GM12872 (cell line): ENCODE measurements at regions not wholly inside any gene's neighbourhood (a gene's known extent, or its start where the extent isn't known, plus 50 kb on each side); places are given as distances from the start of the nearest gene placed in this dataset.

Experiments used
- TF ChIP-seq, protein P1 (sequence below): IDR thresholded peaks from 3 replicates; pipeline ENCODE4 v1.5.1; 2011; ENCODE audit warnings: low read depth, mild to moderate bottlenecking, low read length, moderate library complexity; ENCODE audit not compliant: insufficient read depth

DNA sequence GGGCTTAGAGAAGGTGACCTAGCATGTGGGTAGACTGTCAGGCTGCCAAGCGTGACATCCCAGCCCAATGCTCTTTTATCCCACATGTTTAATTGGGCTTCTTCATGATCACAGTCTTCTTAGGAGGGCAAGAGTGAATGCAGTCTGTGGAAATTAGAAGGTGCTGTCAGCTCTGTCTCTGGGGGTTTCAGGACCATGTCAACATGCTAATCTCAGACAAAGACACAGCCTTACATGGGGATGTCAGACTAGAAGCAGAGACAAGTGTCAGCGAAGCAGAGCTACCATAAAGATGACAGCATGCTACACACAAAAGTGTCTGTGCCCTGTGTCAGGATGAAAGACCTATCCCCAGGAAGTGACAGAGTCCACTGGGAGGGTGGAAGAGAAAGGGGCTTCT lies 120.1 kb upstream of the SLC25A36 start:
- TF ChIP-seq, protein P1, sequence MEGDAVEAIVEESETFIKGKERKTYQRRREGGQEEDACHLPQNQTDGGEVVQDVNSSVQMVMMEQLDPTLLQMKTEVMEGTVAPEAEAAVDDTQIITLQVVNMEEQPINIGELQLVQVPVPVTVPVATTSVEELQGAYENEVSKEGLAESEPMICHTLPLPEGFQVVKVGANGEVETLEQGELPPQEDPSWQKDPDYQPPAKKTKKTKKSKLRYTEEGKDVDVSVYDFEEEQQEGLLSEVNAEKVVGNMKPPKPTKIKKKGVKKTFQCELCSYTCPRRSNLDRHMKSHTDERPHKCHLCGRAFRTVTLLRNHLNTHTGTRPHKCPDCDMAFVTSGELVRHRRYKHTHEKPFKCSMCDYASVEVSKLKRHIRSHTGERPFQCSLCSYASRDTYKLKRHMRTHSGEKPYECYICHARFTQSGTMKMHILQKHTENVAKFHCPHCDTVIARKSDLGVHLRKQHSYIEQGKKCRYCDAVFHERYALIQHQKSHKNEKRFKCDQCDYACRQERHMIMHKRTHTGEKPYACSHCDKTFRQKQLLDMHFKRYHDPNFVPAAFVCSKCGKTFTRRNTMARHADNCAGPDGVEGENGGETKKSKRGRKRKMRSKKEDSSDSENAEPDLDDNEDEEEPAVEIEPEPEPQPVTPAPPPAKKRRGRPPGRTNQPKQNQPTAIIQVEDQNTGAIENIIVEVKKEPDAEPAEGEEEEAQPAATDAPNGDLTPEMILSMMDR, result no peak

DNA sequence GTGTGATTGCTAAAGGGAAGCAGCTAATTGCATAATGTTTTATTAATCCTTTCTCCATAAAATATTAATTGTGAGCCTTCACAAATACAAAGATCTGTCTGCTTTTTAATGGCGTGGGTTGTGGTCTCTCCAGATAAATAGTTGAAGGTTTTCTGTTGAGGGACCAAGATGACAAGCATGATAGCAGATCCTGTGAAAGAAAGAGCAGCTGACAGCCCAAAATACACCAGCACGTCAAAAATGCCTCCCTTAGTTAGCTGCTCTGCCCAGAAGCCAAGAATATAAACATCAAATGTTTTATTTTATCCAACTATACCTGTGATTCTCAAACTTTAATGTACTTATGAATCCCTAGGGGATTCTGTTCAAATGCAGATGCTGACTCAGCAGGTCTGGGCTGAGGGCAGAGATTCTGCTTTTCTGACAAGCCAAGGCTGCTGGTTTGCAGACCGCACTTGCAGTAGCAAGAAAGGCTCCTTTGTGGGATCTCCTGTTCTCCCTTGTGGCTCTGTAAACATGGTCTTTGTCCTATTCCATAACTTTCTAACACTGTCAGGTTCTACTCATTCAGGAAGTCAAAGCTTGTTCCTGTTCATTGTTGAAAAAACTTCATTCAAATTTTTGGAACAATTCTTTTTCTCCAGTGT lies 119.1 kb upstream of the SLC25A36 start:
- TF ChIP-seq, protein P1, result no peak

DNA sequence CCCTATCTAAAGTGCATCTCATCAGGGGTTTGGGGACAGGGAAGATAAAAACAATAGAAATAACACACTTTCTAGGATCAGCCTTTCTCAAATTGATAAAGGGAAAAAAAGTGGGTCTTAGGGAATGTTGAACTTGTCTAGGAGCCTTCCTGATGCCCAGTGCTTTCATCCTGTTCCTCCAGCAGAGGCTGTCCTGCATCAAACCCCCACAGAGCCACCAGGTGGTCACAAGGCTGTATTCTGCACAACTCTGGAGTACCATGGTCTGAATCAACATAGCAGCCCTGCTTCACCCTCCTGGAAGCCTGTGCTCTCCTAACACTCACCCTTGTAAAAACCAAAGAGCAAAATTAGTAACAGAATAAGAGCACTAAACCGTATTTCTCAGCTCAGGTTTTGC lies 118.5 kb upstream of the SLC25A36 start:
- TF ChIP-seq, protein P1, result no peak

DNA sequence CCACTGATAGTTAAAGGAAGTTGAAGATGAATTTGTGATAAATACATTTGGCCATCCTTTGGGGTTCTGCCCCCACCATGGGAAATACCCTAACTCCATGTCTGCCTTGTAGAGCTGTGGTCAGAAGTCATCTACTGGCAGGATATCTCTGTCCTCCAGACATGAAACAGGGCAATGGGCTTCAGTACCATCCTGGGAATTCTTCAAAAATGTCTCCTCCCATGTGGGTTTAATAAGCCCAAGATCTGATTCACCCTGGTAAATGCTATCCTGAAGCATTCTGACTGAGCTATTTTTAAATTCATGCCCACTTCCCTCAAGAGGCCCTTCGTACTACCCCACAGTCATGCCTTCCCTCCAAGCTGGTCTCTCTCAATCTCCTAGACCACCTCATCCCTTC lies 113.7 kb upstream of the SLC25A36 start:
- TF ChIP-seq, protein P1, result no peak

DNA sequence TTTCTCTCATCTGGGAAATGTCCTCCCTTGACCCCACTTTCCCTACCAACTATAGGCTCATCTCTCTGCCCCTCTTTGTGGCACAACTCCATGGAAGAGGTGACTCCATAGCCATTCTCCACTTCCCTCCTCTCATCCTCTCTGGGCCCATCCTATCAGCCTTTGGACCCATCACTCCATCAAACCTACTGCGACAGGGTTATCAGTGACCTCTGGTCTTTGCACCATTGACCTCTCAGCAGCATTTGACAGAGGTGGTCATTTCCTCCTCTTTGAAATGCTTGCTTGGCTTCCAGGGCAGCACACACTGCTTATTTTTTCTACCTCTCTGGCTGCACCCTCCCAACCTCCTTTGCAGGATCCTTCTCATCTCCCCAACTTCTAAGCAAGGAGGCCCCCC lies 113.1 kb upstream of the SLC25A36 start:
- TF ChIP-seq, protein P1, result no peak

DNA sequence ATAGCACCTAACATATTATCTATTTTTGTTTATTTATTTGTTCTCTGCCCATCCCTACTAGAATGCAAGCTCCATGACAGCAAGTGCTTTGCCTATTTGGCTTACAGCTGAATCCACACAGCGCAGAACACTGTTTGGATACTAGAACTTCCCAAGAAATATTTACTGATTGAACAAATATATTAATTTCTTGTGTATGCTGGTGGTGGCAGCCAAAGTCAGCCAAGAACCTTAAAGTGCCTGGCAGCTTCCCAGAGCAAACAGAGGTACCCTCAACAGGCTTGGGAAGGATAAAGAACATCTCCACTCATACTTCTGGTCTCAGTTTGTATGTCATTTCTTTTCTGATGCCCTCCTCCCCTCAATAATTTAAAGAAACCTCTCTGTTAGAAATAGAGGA lies 111.8 kb upstream of the SLC25A36 start:
- TF ChIP-seq, protein P1, result no peak

DNA sequence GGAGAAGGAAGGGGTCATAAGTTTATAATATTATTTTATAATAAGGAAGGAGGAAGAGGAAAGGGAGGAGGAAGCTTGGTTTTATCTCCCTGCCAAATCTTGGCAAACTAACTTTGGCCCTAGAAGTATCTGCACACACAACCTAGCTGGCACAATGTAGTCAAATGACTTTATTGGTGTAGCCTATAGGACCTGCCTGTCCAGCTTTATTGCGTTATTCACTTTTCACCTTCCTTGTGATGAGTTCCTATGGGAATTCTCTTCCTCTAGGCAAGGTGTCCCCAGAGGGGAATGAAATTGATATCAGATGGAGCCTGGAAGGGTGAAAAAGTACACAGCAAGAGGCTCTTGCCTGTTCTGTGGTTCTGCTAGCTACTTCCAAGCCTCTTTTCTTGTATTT lies 111.2 kb upstream of the SLC25A36 start:
- TF ChIP-seq, protein P1, result no peak

DNA sequence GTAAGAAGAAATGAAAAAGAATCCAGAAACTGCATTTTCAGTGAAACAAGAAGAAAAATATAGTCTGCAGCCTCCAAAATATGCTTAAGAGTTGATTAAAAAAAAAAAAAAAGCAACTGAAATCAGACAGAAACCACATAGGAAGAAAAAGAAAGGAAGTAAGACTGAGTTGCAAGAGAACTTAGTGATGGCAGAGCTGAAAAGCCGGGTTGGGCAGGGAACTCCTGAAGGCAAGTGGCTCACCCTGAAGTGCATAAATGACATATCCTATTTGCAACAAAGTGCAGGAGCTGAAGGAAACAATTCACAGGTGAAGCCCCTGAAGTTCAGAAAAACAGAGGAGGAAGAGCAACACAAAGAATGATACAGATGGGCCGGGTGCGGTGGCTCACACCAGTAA lies 108.8 kb upstream of the SLC25A36 start:
- TF ChIP-seq, protein P1, result no peak
